ENCODE measurements at regions not wholly inside any gene's neighbourhood (a gene's known extent, or its start where the extent isn't known, plus 50 kb on each side); places are given as distances from the start of the nearest gene placed in this dataset.

GRCh38 chr4:128688846-128689437, 120.6 kb upstream of the JADE1 start (continued):
- TF ChIP-seq CHAMP1 (IDR thresholded peaks at IDR 0.05) (peak; percentile 62), PCBP2 (IDR thresholded peaks at IDR 0.05; ENCODE audit: low read depth, low read length, poor library complexity, severe bottlenecking) (no peak), NFXL1 (CRISPR knock-in tag; IDR thresholded peaks at IDR 0.05) (no peak), FOSL1 (tag; conservative IDR thresholded peaks at IDR 0.05) (no peak), SMARCC2 (IDR thresholded peaks at IDR 0.05; ENCODE audit: low read depth) (peak; percentile 36; the same call in 1 of the 2 replicates), OTX1 (CRISPR knock-in tag; IDR thresholded peaks at IDR 0.05) (no peak), ZNF551 (CRISPR knock-in tag; IDR thresholded peaks at IDR 0.05) (no peak), ZNF324 (CRISPR knock-in tag; IDR thresholded peaks at IDR 0.05) (no peak), AFF4 (CRISPR knock-in tag; IDR thresholded peaks at IDR 0.05) (no peak), DPF2 (IDR thresholded peaks at IDR 0.05) (peak; percentile 87), ZNF395 (CRISPR knock-in tag; IDR thresholded peaks at IDR 0.05) (no peak), ZKSCAN8 (CRISPR knock-in tag; IDR thresholded peaks at IDR 0.05) (no peak), ZFP1 (CRISPR knock-in tag; IDR thresholded peaks at IDR 0.05) (no peak), SMAD4 (CRISPR knock-in tag; conservative IDR thresholded peaks at IDR 0.05) (peak; percentile 73; the same call in 1 of the 2 replicates), PRDM10 (IDR thresholded peaks at IDR 0.05; ENCODE audit: partially characterized antibody) (no peak), ZFP30 (CRISPR knock-in tag; IDR thresholded peaks at IDR 0.05; ENCODE audit: borderline replicate concordance) (no peak), ERF (CRISPR knock-in tag; IDR thresholded peaks at IDR 0.05) (no peak), ZNF347 (CRISPR knock-in tag; IDR thresholded peaks at IDR 0.05; ENCODE audit: low read depth) (no peak)
